ENCODE measurements at regions not wholly inside any gene's neighbourhood (a gene's known extent, or its start where the extent isn't known, plus 50 kb on each side); places are given as distances from the start of the nearest gene placed in this dataset.

DNA sequence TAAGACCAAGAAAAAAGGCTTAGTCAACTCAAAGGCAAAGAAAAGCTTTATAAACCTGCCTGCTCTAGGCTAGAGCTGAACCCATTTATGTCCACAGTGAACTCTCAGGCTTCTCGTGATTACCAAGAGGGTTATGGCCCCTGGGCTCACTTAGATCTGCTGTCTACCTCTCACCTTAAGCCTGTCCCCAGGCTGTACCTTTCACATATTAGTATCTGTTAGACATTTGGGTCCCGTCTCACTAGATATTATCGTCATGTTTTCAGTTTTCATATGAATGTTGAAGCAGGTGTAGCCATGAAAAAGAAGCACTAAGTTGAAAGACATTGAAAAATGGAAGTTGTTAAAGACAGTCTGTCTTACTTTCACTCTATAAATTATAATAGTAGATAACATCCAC is 75.2 kb upstream of the COX7C start:
- no peak for FAIRE-seq
- TF ChIP-seq MECOM (CRISPR knock-in tag; IDR thresholded peaks at IDR 0.05) (no peak), NBN (IDR thresholded peaks at IDR 0.05; ENCODE audit: low read depth) (no peak), ZNF76 (CRISPR knock-in tag; IDR thresholded peaks at IDR 0.05; ENCODE audit: borderline replicate concordance) (no peak), ZNF24 (IDR thresholded peaks at IDR 0.05) (no peak), ATF7 (IDR thresholded peaks at IDR 0.05) (no peak), POLR2AphosphoS5 (IDR thresholded peaks at IDR 0.05; ENCODE audit: control insufficient read depth, insufficient read depth, low read depth, low read length) (no peak), CBFA2T2 (conservative IDR thresholded peaks at IDR 0.05) (no peak)
- TF ChIP-seq, protein P1, sequence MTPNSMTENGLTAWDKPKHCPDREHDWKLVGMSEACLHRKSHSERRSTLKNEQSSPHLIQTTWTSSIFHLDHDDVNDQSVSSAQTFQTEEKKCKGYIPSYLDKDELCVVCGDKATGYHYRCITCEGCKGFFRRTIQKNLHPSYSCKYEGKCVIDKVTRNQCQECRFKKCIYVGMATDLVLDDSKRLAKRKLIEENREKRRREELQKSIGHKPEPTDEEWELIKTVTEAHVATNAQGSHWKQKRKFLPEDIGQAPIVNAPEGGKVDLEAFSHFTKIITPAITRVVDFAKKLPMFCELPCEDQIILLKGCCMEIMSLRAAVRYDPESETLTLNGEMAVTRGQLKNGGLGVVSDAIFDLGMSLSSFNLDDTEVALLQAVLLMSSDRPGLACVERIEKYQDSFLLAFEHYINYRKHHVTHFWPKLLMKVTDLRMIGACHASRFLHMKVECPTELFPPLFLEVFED (CRISPR knock-in tag; conservative IDR thresholded peaks at IDR 0.05) = no peak
- TF ChIP-seq, protein P2, sequence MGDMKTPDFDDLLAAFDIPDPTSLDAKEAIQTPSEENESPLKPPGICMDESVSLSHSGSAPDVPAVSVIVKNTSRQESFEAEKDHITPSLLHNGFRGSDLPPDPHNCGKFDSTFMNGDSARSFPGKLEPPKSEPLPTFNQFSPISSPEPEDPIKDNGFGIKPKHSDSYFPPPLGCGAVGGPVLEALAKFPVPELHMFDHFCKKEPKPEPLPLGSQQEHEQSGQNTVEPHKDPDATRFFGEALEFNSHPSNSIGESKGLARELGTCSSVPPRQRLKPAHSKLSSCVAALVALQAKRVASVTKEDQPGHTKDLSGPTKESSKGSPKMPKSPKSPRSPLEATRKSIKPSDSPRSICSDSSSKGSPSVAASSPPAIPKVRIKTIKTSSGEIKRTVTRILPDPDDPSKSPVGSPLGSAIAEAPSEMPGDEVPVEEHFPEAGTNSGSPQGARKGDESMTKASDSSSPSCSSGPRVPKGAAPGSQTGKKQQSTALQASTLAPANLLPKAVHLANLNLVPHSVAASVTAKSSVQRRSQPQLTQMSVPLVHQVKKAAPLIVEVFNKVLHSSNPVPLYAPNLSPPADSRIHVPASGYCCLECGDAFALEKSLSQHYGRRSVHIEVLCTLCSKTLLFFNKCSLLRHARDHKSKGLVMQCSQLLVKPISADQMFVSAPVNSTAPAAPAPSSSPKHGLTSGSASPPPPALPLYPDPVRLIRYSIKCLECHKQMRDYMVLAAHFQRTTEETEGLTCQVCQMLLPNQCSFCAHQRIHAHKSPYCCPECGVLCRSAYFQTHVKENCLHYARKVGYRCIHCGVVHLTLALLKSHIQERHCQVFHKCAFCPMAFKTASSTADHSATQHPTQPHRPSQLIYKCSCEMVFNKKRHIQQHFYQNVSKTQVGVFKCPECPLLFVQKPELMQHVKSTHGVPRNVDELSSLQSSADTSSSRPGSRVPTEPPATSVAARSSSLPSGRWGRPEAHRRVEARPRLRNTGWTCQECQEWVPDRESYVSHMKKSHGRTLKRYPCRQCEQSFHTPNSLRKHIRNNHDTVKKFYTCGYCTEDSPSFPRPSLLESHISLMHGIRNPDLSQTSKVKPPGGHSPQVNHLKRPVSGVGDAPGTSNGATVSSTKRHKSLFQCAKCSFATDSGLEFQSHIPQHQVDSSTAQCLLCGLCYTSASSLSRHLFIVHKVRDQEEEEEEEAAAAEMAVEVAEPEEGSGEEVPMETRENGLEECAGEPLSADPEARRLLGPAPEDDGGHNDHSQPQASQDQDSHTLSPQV (IDR thresholded peaks at IDR 0.05) = no peak
- Histone ChIP-seq H3K79me2 (ENCODE audit: control insufficient read depth, insufficient read depth, low read length) (no peaks in the 10 kb centered on the region), H3K36me3 (ENCODE audit: control insufficient read depth, insufficient read depth, low read length) (no peaks in the 10 kb centered on the region), H4K20me1 (replicated peaks; ENCODE audit: control insufficient read depth, insufficient read depth, low read length) (no peaks in the 10 kb centered on the region), H3K27ac (ENCODE audit: extremely low read depth, low read depth, low read length) (no peak overlapping the region), H3K4me2 (ENCODE audit: insufficient read depth, low read length) (no peak overlapping the region), H3K4me3 (no peak overlapping the region), H3K9me3 (replicated peaks; ENCODE audit: control insufficient read depth, insufficient read depth, low read depth, low read length) (no peaks in the 10 kb centered on the region), H3K9ac (ENCODE audit: insufficient read depth in 1 of 2, low read depth in 2 of 2, low read length in 2 of 2) (no peak overlapping the region), H3K27me3 (ENCODE audit: control insufficient read depth in 2 of 2, insufficient read depth in 2 of 2, low read length in 2 of 2) (no peaks in the 10 kb centered on the region), H2AFZ (ENCODE audit: low read depth, low read length) (no peak overlapping the region), H3K4me1 (replicated peaks in 1 of 2; ENCODE audit: control insufficient read depth in 2 of 2, insufficient read depth in 2 of 2, low read length in 2 of 2) (no peaks in the 10 kb centered on the region), H3K9me1 (ENCODE audit: control insufficient read depth, insufficient read depth, low read length) (no peaks in the 10 kb centered on the region)
- intact Hi-C loops (cut with micrococcal nuclease) (no loop called here), in situ Hi-C loops (cut with MboI) (no loop called here)
- BruUV-seq (replicated peaks) = no TSS peak
- ChIA-PET POLR2A (interaction anchor here (0.9 kb wide), 1 partner anchor 15 kb away, joined by 3 read pairs; no protein-coding TSS in a partner anchor), CTCF (ENCODE audit: low intra/inter-chr PET ratio) (no interaction called here)
- WGBS (ENCODE audit: insufficient coverage, low coverage, missing lambda C conversion rate) = 37% methylated on average over 3 of the region's 3 CpGs
- DNase-seq (ENCODE audit: extremely low read depth in 1 of 4, low spot score in 3 of 4) = no peak
- ATAC-seq = no peak
